Left colon (tissue), 2 donors: ENCODE measurements at regions not wholly inside any gene's neighbourhood (a gene's known extent, or its start where the extent isn't known, plus 50 kb on each side); places are given as distances from the start of the nearest gene placed in this dataset.

Experiments
- ATAC-seq: fragments of 200-7000 bp; cut with Tn5 transposase; one replicate; pipeline ENCODE4 v1.9.1; 2020; ENCODE audit warnings: mild to moderate bottlenecking, moderate library complexity
- DNase-seq, 2 donors: peaks; one replicate each; pipeline ENCODE4 v3.0.0-alpha.2; 2020
- intact Hi-C, 2 donors: fragments of 100-400 bp; cut with DNase I in 1 of 2; cut with micrococcal nuclease in 1 of 2; formaldehyde crosslinking; loops; one replicate each; pipeline versions ENCODE4 v1.11.2 to v1.14.0; 2022; cut with DNase I, micrococcal nuclease
- donor health status: DM: no; HTN: no; CAD: no.
- donor health status: DM: yes; HTN: yes; CAD: no.

DNA sequence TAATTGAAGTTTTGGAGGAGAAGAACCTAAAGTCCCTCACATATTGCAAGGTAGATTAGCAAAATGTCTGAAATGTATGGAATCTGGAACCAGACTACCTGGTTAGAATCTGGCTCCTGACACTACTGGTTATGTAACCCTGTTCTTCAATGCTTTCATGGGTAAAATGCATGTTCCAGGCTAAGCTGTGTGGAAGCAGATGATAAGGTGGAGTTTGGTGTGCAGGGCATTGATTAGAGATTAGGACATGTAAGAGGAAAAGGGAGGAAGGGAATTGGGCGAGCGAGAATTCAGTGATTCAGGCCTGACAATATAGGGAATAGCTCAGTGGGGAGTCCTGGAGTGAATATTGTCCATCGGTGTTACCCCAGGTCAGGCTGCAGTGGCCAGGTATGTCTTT is 165.8 kb upstream of the SFRP2 start:
- DNase-seq (no peak), ATAC-seq (no peak)
- intact Hi-C loops = no loop called here

DNA sequence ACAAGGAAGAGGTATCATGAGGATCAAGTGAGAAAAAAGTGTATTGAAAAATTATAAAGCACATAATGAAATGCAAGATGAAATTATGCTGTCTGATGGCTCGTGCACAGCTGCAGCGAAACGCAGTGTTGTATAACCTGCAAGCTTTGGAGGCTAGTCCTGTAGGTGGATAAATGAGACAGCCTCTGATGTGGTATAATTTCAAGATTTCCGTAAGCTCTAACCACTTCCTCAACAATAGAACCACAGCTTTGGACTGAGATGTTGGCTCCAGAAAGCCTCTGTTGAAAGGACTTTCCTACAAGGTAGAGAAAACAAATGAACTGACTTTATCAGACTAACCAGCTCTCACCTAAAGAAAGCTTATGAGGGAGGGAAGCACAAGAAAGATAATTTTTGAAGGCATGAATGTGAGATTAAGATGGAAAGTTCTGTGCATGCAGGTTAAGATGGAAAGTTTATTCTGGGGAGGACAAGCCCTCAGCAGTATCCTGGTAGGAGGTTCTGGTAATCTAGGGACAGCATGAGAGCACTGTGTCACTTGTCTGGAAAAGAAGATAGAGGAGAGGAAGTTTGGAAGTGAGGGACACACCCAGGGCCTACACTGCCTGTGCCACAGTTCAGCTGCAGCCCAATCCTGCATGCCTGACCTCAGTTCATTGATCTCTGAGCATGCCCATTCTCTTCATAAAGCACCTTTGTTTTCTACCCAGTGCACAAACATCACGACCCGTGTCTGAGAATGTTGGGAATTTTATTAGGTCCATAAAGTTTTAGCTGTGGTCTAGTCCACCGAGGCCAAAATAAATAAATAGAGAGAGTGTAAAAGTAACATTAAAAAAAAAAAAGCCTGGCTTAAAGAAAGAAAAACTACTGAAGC is 161.5 kb upstream of the SFRP2 start:
- peak; percentile 98 for ATAC-seq

DNA sequence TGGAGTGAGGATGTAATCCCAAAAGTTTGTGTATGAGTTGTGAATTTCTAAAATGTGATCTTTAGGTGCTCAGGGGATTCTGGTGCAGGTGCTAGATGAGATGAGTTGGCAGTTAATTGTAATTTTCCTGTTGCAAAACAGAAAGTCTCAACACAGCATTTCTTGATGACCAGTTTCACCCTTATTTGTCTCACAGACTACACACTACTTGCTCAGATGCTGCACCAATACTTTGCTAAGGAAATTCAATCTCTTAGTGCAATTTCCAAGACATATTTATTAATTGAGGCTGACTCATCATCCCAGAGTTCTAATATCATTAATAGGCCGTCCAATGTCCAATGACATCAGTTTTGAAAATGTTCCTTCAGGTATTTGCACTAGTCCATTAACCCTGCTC is 159.2 kb upstream of the SFRP2 start:
- intact Hi-C loops = no loop called here
- no peak for ATAC-seq
- no peak for DNase-seq

More for the DNA sequence above, 161.5 kb upstream of the SFRP2 start:
- intact Hi-C loops = no loop called here
- peak; percentile 17 to 29 for DNase-seq

DNA sequence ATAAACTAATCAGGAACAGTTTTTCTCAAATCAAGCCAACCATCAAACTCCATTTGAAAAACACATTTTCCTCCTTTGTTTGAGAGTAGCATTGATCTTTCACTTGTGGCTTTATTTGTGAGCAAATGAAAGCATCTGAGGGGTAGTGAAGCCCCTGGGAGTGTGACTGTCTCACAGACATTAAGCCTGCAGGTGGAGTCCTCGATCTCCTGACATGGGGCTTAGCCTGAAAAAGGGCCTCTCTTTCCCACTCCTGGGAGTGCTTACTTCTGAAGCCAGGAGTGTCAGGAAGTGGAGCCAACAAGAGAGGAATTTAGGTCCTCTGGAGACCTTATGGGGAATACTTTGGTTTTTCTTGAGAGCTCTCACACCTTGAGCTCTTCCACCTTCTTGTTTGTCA is 158.2 kb upstream of the SFRP2 start:
- no peak for ATAC-seq
- intact Hi-C loops = no loop called here
- DNase-seq = no peak

DNA sequence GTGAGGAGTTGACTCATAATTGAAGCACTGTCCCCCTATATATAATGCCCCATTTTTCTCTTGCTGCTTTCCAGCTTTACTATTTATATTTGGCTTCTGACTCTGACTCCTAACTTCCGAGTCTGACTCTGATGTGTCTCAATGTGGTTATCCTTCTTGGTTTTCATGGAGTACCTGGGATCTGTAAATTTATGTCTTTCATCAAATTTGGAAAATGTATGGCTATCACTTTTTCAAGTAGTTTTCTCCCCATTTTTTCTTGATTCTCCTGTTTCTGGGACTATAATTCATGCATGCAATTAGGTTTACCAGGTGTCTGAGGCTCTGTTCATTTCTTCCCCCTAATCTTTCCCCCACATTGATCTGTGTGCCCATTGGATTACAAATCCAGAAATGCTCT is 156.8 kb upstream of the SFRP2 start:
- intact Hi-C loops = no loop called here
- DNase-seq = no peak
- ATAC-seq = no peak

DNA sequence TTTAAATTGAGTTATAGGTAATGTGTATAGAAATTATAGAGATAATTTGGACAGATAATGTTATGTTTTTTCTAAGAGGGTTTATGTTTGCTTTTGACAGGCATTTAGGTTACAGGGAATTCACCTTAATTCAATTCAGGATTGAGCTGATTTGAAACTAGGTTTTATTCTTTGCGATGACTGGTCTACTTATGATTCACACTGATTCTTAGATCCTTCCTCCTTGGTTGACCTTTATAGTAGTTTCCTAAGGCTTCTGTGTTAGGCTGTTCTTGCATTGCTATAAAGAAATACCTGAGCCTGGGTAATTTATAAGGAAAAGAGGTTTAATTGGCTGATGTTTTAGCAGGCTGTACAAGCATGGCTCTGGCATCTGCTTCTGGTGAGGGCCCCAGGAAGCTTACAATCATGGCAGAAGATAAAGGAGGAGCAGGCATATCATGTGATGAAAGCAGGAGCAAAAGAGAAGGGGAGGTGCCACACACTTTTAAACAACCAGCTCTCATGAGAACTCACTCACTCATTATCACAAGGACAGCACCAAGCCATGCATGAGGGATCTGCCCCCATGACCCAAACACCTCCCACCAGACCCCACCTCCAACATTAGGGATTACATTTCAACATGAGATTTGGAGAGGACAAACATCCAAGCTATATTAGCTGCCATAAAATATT is 155.0 kb upstream of the SFRP2 start:
- ATAC-seq (no peak), DNase-seq (no peak)
- intact Hi-C loops = no loop called here

DNA sequence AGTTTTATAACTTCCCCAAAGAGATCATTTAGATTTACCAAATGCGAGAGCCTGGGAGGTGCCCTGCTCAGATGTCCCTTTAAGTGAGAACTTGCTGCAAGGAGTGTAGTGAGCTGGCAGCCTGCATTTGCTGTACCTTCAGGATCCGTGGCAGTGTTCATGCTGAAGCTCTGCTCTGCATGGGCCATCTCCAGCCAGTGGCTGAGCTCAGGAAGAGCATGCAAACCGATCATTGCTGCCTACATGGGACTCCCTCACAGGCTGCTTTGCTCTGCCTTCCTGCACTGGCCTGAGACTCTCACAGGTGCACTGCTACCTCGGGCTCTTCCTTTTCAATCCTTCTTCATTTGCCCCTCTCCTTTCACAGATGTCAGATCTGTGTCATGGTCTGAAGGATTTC is 152.0 kb upstream of the SFRP2 start:
- DNase-seq (no peak), ATAC-seq (no peak)
- intact Hi-C loops = no loop called here

DNA sequence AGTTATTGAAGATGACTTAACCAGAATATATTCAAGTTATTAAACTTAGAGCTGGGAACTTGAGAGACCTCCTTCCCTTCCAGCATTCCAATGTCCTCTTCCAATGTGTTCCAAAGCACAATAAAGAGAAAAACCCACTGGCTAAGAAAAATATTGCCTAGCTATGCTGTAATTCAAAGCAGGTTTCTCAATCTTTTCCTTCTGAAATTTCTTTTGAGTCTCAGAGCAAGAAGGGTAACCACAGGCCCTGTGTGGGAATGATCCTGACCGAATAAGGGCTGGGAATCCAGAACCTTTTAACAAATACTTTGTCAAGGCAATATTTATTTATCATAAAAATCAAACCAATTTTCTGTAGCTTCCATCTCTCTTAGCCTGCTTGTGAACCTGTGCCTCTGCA is 150.7 kb upstream of the SFRP2 start:
- DNase-seq = no peak
- ATAC-seq = no peak
- intact Hi-C loops = no loop called here

DNA sequence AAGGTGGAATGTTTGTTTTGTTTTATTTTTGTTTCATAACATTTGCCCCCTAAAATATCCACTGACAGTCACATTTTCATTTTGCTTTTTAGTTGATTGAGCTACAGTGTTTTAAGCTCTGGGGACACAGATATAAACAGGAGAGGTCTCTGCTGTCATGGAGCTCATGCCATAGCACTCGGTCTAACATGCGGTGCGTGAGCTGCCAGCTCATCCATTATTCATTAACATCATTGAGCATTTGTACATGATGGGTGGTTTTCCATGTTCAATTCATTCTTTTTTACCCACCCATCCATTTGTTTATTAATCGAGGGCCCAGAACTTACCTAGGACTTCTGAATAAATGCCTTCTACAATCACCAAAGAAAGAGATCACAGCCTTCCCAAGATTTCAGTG is 150.1 kb upstream of the SFRP2 start:
- ATAC-seq (no peak), DNase-seq (no peak)
- intact Hi-C loops = no loop called here

DNA sequence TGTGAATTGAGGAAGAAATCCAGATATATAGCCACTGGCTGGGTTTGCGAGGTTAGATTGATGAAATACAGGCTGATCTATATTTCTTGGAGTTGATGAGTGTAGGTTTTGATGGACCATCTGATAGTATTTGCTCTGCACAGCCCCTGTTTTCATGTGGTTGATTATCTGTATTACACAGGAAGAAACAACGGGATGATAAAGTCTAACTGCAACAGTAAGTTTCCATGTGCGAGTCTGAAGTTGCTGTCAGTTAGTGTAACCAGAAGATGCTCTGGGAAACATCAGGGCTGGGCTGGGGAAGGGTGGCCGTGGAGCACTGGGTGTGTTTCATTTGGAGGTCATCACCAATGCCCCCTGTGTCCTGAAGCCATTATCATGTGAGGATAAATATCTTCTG is 148.4 kb upstream of the SFRP2 start:
- DNase-seq (no peak), ATAC-seq (no peak)
- intact Hi-C loops = no loop called here

DNA sequence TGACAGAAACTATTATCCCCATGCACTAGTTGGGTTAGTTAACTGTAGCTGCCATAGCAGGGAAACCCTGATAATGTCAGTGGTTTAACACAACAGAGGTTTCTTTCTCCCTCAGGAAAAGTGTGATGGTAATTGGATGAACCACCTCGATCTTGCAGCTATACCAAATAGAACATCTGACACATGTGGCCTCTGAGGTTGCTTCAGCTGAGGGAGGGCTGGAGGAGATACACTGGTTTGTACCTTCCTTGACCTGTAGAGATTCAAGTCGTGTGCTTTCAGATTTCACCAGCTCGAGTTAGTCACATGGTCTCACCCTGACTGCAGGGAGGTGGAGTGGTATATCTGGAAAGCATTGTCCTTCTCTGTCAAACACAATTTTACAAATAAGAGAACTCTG is 147.2 kb upstream of the SFRP2 start:
- ATAC-seq (no peak), DNase-seq (no peak)
- intact Hi-C loops = no loop called here

DNA sequence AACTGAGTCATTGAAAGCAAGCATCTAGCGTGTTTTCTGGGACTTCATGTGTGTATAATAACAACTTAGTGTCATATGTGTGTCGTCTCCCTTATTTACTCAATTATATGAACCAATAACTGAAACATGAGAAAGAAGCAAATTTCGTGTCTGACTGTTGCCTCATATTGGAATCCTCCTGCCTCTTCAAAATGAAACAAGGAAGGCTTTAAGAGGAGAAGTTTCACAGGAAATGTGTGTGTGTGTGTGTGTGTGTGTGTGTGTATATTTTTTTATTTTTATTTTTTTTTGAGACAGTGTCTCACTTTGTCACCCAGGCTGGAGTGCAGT is 145.8 kb upstream of the SFRP2 start:
- intact Hi-C loops = no loop called here
- no peak for ATAC-seq

DNA sequence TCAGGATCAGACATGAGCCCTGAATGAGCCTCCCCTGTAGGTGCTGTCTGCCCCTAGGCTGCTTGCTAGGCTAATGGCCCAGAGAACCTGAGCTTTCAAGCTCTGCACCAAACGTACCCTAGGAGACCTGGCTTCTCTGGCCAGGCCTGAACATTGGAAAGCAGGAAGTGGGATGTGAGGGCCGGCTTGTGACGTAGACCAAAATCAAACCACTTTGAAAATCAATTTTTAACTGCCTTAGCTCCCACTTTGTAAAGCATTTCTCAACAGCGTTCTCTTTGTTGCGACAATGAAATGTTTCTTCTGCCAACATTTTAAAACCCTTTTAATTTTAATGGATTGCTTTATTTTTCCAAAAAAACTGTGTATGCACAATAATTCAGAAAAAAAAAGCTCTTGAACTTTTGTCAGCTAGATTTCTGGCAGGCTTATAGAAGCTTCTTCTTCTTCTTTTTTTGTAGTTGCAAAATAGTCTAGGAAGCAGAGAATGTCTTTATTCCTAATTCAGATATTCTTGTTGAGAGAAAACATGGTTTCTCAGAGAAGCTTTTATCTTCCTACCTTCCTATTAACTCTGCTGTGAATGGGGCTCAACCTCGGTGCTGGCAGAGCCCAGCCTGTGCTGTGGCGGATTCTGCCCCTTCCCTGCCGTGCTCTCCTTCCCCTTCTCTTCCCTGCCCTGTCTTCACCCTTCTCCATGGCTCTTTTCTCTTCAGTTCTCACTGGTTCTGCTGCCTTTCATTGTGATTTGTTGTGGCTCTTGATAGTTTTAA is 145.2 kb upstream of the SFRP2 start:
- intact Hi-C loops = no loop called here
- ATAC-seq = no peak
- DNase-seq = no peak

More for the DNA sequence above, 145.8 kb upstream of the SFRP2 start:
- DNase-seq = no peak

DNA sequence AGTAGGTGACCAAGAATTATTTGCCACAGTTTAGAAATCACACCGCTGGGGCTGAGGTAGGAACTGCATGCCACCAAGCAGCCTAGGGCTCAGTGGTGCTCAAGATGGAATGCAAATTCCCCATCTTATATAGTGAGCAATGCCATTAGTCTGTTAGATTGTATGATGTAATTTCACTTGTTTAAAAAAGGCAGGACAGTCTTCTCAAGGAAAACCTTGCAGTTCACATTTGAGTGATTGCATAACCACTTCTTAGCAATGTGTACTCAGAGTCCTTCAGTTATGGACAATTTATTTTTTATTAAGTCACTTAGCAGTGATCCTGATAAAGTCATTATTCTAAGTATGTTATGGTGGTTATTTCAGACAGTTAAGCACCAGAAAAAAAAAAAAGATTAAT is 142.9 kb upstream of the SFRP2 start:
- intact Hi-C loops = no loop called here
- DNase-seq (no peak), ATAC-seq (no peak)

DNA sequence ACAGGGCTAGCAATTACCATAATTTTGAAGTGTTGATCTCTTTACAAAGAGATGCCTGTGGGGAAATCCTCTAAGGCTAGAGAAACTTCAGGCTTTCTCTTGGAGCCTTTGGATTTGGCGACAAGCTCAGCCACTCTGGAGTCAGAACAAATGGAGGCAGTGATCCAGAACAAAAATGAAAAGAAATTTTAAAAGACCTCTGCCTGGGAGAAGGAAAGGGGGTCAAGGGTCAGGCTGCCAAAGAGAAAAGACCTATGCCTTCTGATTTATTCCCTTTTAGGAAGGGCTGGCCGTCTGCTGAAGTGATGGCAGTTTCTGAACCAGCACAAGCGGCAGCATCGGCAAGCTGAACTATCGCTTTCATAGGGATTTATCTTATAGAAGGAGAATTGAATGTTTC is 140.8 kb upstream of the SFRP2 start:
- intact Hi-C loops = no loop called here
- DNase-seq (no peak), ATAC-seq (no peak)

DNA sequence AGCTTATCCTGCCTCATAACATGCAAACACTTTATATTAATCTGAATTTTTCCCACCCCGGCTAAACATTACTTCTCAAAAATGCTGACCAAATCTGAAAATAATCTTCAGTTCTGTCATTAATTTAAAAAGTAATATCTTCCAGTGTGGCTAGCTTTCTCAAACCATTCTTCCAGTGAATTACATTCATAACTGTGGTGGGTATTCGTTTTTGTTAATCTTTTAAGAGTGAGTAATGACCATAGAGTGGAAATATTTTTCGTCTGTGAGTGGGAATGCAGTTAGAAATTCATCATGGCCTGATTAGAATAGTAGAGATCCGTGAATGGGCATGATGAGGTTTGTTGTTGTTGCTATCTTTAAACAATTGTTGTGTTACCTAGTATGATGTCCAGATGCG is 138.6 kb upstream of the SFRP2 start:
- intact Hi-C loops = no loop called here
- no peak for DNase-seq
- no peak for ATAC-seq

DNA sequence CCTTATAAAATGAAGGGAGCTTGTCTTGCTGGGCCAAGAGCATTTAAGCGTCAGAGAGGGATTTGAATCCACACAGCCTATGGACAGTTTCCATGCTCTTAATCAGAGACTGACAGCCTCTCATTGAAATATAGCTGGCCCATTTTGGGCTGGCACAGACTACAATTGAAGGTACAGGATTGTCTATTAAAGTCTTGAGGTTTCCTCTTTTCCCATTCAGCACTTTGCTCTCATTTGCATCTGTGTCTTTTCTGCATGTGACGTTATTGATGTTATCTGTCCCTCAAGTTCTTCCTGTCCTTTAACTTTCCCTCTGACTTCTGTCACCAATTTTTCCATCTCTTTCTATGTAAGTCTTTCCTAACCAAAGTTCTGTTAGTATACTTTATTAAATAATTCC is 133.3 kb upstream of the SFRP2 start:
- ATAC-seq = no peak
- no peak for DNase-seq
- intact Hi-C loops = no loop called here

DNA sequence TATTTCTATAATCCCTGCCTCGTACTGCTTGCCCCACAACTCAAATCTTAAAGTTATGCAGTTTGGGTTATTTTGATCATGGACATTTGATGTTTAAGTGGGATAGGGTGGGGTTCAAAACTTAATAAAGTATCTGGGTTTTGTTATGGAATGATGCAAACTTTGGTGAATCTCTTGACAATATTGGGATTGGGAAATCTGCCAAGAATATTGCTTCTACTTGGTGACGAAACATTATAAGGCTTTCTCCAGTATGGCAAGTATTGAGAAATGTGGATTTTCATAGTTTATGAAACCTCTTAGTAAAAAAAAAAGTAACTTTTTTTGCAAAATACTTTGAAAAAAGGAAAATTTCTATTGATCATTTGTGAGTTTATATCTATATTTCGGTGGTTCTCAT is 130.8 kb upstream of the SFRP2 start:
- intact Hi-C loops = no loop called here
- ATAC-seq (no peak), DNase-seq (no peak)

DNA sequence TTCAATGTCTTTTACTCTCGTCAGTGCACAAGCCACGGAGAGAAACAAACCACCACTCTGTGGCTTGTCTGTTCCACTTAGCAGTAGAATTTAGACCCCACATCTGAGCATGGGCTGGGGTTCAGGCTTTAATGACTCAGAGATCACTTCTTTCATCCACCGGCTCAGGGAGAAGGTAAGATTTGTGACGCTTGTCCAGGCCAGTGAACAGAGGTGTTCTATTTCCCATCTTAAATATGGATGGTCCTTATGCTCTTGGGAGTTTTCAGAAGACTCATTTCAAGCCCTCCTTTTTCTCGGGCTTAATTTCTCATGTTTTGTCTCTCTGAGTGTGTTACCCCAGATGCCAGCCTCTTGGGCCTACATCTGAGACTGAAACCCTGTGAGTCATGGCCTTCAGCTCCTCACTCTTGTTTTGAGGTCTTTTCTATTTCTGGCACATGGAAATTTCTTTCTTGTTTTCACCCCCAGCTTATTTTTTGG is 127.4 kb upstream of the SFRP2 start:
- intact Hi-C loops = no loop called here
- ATAC-seq = no peak
- DNase-seq = no peak

DNA sequence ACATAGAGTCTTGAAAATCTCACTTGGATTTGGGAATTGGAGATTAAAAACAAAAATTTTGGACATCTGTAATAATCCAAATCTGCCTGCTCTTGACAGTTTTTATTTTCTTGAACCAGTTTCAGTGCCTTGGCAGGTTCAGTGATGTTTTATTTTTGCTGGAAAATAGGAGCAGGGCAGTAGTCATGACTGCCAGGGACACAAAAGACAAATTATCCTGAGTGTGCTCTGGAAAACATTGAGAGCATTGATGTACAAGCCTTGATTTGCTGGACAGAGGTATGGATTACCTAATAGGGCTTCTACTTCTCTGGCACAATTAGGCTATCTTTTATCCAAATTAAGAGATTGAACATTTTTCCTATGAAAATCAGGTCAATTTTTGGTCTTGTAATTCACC is 123.4 kb upstream of the SFRP2 start:
- ATAC-seq (no peak), DNase-seq (no peak)
- intact Hi-C loops = no loop called here
